ENCODE measurements at regions not wholly inside any gene's neighbourhood (a gene's known extent, or its start where the extent isn't known, plus 50 kb on each side); places are given as distances from the start of the nearest gene placed in this dataset.

- TF ChIP-seq SUZ12 (IDR thresholded peaks at IDR 0.05; ENCODE audit: extremely low read depth, insufficient read depth, insufficient read length) (no peak), ZNF274 (IDR thresholded peaks at IDR 0.05; ENCODE audit: low read depth, low read length) (no peak)
Measured at GRCh38 chr7:156073366-156074052, 261.2 kb upstream of the SHH start.
